GM21737 (cell line): ENCODE measurements at regions not wholly inside any gene's neighbourhood (a gene's known extent, or its start where the extent isn't known, plus 50 kb on each side); places are given as distances from the start of the nearest gene placed in this dataset.

Experiments used
- ATAC-seq: cut with Tn5 transposase; IDR thresholded peaks from one replicate; pipeline ENCODE4 v1.9.1; 2021; ENCODE audit warnings: mild to moderate bottlenecking, moderate library complexity; ENCODE audit not compliant: unreplicated experiment

- no peak for ATAC-seq
Observed at GRCh38 chr1:81351864-81352263, 448.9 kb upstream of the ADGRL2 start.

GRCh38 chr1:81349194-81349965 is 451.4 kb upstream of the ADGRL2 start:
- ATAC-seq, result no peak

- no peak for ATAC-seq
Observed at GRCh38 chr1:81345110-81345509, 455.6 kb upstream of the ADGRL2 start.

GRCh38 chr1:81340239-81340638 is 460.5 kb upstream of the ADGRL2 start:
- no peak for ATAC-seq

GRCh38 chr1:81337226-81337625 is 463.5 kb upstream of the ADGRL2 start:
- no peak for ATAC-seq

GRCh38 chr1:81335876-81336275 is 464.9 kb upstream of the ADGRL2 start:
- no peak for ATAC-seq

- ATAC-seq, result no peak
Observed at GRCh38 chr1:81330521-81330920, 470.2 kb upstream of the ADGRL2 start.

- ATAC-seq, result no peak
Observed at GRCh38 chr1:81330111-81330510, 470.6 kb upstream of the ADGRL2 start.

GRCh38 chr1:81329041-81329440 is 471.7 kb upstream of the ADGRL2 start:
- no peak for ATAC-seq

GRCh38 chr1:81327743-81328142 is 473.0 kb upstream of the ADGRL2 start:
- ATAC-seq, result no peak

GRCh38 chr1:81327103-81327710 is 473.5 kb upstream of the ADGRL2 start:
- ATAC-seq, result no peak

GRCh38 chr1:81326212-81326611 is 474.5 kb upstream of the ADGRL2 start:
- no peak for ATAC-seq

GRCh38 chr1:81325397-81325796 is 475.3 kb upstream of the ADGRL2 start:
- no peak for ATAC-seq

- no peak for ATAC-seq
Observed at GRCh38 chr1:81323862-81324261, 476.9 kb upstream of the ADGRL2 start.

- no peak for ATAC-seq
Observed at GRCh38 chr1:81317191-81317590, 483.5 kb upstream of the ADGRL2 start.

- no peak for ATAC-seq
Observed at GRCh38 chr1:81314513-81315233, 486.1 kb upstream of the ADGRL2 start.

- ATAC-seq, result no peak
Observed at GRCh38 chr1:81313289-81313688, 487.4 kb upstream of the ADGRL2 start.

- no peak for ATAC-seq
Observed at GRCh38 chr1:81312272-81312754, 488.4 kb upstream of the ADGRL2 start.

- ATAC-seq, result no peak
Observed at GRCh38 chr1:81310250-81310649, 490.5 kb upstream of the ADGRL2 start.

GRCh38 chr1:81308191-81308590 is 492.5 kb upstream of the ADGRL2 start:
- ATAC-seq, result no peak

- no peak for ATAC-seq
Observed at GRCh38 chr1:81307786-81308185, 492.9 kb upstream of the ADGRL2 start.

GRCh38 chr1:81305997-81306452 is 494.7 kb upstream of the ADGRL2 start:
- ATAC-seq, result no peak
